ENCODE measurements at regions not wholly inside any gene's neighbourhood (a gene's known extent, or its start where the extent isn't known, plus 50 kb on each side); places are given as distances from the start of the nearest gene placed in this dataset.

DNA sequence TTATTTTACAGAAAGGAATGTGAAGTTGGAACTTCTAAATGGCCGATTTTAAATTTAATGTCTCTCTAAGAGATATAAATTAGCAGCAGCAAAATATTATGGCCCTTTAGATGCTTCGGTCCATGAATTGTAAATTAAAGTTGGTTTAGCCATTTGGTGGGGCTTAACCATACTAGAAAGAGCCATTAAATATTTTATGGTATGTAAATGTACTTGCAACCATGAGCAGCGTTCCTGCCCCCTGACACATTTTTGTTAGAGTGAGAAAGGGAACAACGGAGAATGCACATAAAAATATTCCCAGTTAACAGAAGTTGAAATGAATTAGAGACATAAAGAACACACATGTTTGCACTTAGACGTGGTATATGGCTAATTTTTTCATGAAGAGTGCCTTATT is 237.9 kb downstream of the MYLK4 start:
- no peaks in the 10 kb centered on the region for H3K36me3 ChIP-seq (ENCODE audit: insufficient read depth in 1 of 2, low read depth in 1 of 2)
- H3K27ac ChIP-seq: no peak overlapping the region
- intact Hi-C loops (cut with DNase I): no loop called here
- no peak overlapping the region for H3K4me3 ChIP-seq
- DNase-seq (no peak), ATAC-seq (no peak)
- no peaks in the 10 kb centered on the region for H3K4me1 ChIP-seq
- WGBS, 3 donors: 67 to 73% (median 68%) methylated on average over 5 of the region's 5 CpGs
- H3K27me3 ChIP-seq (ENCODE audit: insufficient read depth in 3 of 3, low read length in 2 of 3): peaks cover 0 to 7% (median 0%) of the 10 kb centered on the region in 3 donors
- H3K9me3 ChIP-seq: no peaks in the 10 kb centered on the region
- TF ChIP-seq, protein P1, sequence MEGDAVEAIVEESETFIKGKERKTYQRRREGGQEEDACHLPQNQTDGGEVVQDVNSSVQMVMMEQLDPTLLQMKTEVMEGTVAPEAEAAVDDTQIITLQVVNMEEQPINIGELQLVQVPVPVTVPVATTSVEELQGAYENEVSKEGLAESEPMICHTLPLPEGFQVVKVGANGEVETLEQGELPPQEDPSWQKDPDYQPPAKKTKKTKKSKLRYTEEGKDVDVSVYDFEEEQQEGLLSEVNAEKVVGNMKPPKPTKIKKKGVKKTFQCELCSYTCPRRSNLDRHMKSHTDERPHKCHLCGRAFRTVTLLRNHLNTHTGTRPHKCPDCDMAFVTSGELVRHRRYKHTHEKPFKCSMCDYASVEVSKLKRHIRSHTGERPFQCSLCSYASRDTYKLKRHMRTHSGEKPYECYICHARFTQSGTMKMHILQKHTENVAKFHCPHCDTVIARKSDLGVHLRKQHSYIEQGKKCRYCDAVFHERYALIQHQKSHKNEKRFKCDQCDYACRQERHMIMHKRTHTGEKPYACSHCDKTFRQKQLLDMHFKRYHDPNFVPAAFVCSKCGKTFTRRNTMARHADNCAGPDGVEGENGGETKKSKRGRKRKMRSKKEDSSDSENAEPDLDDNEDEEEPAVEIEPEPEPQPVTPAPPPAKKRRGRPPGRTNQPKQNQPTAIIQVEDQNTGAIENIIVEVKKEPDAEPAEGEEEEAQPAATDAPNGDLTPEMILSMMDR (IDR thresholded peaks at IDR 0.05): no peak

DNA sequence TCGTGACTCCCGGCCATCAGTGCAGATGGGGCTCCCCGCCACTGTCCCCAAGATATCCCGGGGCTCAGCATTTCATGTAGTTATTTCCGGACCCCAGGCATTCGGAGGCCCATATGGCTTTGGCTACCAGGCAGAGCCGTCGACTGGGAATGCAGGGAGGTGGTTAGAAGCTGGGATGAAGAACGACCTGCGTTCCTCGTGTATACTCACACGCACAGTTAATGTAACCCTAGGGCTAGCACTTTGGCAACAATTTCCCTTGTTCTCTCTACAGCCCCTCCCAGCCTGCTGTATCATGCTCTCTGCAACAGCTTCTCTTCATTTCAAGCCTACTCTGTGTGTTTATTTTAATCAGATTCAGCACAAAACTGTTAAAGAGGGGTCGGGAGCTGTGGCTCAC is 240.4 kb downstream of the MYLK4 start:
- ATAC-seq (no peak), DNase-seq (no peak)
- TF ChIP-seq, protein P1 (IDR thresholded peaks at IDR 0.05): no peak
- H3K27ac ChIP-seq: no peak overlapping the region
- peaks cover 0 to 27% (median 0%) of the 10 kb centered on the region in 3 donors for H3K27me3 ChIP-seq (ENCODE audit: insufficient read depth in 3 of 3, low read length in 2 of 3)
- no peaks in the 10 kb centered on the region for H3K9me3 ChIP-seq
- intact Hi-C loops (cut with DNase I): no loop called here
- H3K4me1 ChIP-seq: no peaks in the 10 kb centered on the region
- 78 to 87% (median 83%) methylated on average over 13 of the region's 13 CpGs for WGBS, 3 donors
- H3K36me3 ChIP-seq (ENCODE audit: insufficient read depth in 1 of 2, low read depth in 1 of 2): no peaks in the 10 kb centered on the region
- no peak overlapping the region for H3K4me3 ChIP-seq

DNA sequence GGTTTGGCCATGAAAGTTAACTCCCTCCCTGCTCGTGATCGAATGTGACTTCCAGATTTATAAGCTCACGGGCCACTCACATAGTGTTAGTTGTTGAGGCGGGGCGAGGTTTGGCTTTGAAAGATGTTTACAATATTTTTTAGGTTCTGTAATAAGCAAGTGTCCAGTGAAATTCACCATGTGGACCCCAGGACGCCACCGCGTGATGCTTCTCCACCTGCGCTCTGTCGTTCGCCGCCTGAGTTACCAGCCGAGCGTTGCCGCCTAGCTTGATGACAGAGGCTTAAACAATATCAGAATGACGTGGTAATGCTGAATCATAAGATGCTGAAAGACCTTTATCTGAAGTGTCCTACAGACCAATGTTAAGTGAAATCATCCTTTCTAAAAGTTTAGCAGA is 241.0 kb downstream of the MYLK4 start:
- H3K4me3 ChIP-seq: no peak overlapping the region
- intact Hi-C loops (cut with DNase I): no loop called here
- ATAC-seq: no peak

DNA sequence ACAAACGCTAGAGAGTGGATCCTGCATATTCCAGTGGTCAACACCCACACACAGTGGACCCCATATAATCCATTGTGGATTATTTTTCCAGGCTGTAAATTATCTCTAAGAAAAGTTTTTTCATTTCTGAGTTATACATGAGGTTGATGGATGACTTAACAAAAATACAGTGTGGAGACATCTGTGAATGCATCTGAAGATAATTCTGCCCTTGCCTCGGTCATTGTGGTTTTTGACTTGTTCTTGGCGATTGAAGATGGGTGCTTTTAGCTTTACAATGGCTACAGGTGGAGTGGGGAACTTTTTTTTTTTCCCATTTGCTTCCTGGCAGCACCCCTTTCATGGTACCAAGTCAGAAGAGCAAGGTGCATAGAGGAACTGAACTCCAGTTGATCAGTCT is 242.7 kb downstream of the MYLK4 start:
- intact Hi-C loops (cut with DNase I): no loop called here
- Histone ChIP-seq H3K4me3 (no peak overlapping the region), H3K36me3 (ENCODE audit: insufficient read depth in 1 of 2, low read depth in 1 of 2) (no peaks in the 10 kb centered on the region), H3K9me3 (no peaks in the 10 kb centered on the region), H3K27me3 (ENCODE audit: insufficient read depth in 3 of 3, low read length in 2 of 3) (peaks cover 0 to 22% (median 0%) of the 10 kb centered on the region in 3 donors), H3K4me1 (no peaks in the 10 kb centered on the region), H3K27ac (no peak overlapping the region)
- DNase-seq (no peak), ATAC-seq (no peak)
- TF ChIP-seq, protein P1 (IDR thresholded peaks at IDR 0.05): no peak
- WGBS, 3 donors: 81 to 90% (median 87%) methylated on average over 3 of the region's 3 CpGs

More for the DNA sequence above, 241.0 kb downstream of the MYLK4 start:
- Histone ChIP-seq H3K27ac (no peak overlapping the region), H3K9me3 (no peaks in the 10 kb centered on the region), H3K36me3 (ENCODE audit: insufficient read depth in 1 of 2, low read depth in 1 of 2) (no peaks in the 10 kb centered on the region), H3K27me3 (ENCODE audit: insufficient read depth in 3 of 3, low read length in 2 of 3) (peaks cover 0 to 22% (median 0%) of the 10 kb centered on the region in 3 donors), H3K4me1 (no peaks in the 10 kb centered on the region)
- TF ChIP-seq, protein P1 (IDR thresholded peaks at IDR 0.05): no peak
- DNase-seq: no peak
- WGBS, 3 donors: 67 to 75% (median 72%) methylated on average over 16 of the region's 16 CpGs

DNA sequence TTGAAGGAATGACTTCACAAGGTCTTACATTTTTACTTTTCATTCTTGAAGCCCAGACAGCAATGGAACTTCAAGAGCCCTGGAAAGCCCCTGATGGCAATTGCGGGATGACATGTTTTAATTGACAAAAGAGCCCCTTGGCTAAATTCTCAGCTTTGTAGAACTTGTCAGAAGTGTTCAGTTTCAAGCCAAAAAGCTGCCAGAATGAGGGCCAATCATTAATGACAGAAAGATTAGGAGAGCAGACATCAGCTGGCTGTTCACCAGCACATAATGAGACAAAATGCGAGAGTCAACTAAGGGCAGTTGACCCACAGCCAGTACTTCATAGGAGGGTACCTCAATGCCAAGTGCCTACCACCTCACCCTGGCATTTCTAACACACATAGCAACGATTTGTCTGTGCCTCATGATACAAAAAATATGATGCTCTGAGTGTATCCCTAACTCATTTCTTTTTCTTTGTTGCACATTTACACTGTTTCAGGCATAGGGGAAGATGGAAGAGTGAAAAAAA is 243.1 kb downstream of the MYLK4 start:
- no peak overlapping the region for H3K27ac ChIP-seq
- no peaks in the 10 kb centered on the region for H3K9me3 ChIP-seq
- intact Hi-C loops (cut with DNase I): no loop called here
- ATAC-seq (no peak), DNase-seq (no peak)
- WGBS, 3 donors: 33 to 40% (median 36%) methylated on average over 3 of the region's 3 CpGs
- no peak overlapping the region for H3K4me3 ChIP-seq
- TF ChIP-seq, protein P1 (IDR thresholded peaks at IDR 0.05): no peak
- H3K36me3 ChIP-seq (ENCODE audit: insufficient read depth in 1 of 2, low read depth in 1 of 2): no peaks in the 10 kb centered on the region
- H3K27me3 ChIP-seq (ENCODE audit: insufficient read depth in 3 of 3, low read length in 2 of 3): peaks cover 0 to 22% (median 0%) of the 10 kb centered on the region in 3 donors
- H3K4me1 ChIP-seq: no peaks in the 10 kb centered on the region

All from psoas muscle (tissue), 7 donors.